HG03565 (cell line): ENCODE measurements at regions not wholly inside any gene's neighbourhood (a gene's known extent, or its start where the extent isn't known, plus 50 kb on each side); places are given as distances from the start of the nearest gene placed in this dataset.

Source experiments
- ATAC-seq: cut with Tn5 transposase; IDR thresholded peaks from one replicate; pipeline ENCODE4 v1.9.1; 2021; ENCODE audit warnings: mild to moderate bottlenecking, moderate library complexity; ENCODE audit not compliant: unreplicated experiment

GRCh38 chr13:82878536-82878935 is 1003.7 kb downstream of the SLITRK1 start:
- no peak for ATAC-seq

GRCh38 chr13:82867284-82867683 is 1015.0 kb downstream of the SLITRK1 start:
- ATAC-seq, result no peak

- ATAC-seq, result no peak
Measured at GRCh38 chr13:82850644-82851043, 1031.6 kb downstream of the SLITRK1 start.

GRCh38 chr13:82848766-82849165 is 1033.5 kb downstream of the SLITRK1 start:
- ATAC-seq, result no peak

- ATAC-seq, result no peak
Measured at GRCh38 chr13:82847595-82847994, 1034.7 kb downstream of the SLITRK1 start.

- no peak for ATAC-seq
Measured at GRCh38 chr13:82833923-82834322, 1048.4 kb downstream of the SLITRK1 start.

GRCh38 chr13:82829040-82829439 is 1053.2 kb downstream of the SLITRK1 start:
- ATAC-seq, result no peak

- no peak for ATAC-seq
Measured at GRCh38 chr13:82827724-82828123, 1054.5 kb downstream of the SLITRK1 start.

GRCh38 chr13:82822935-82823334 is 1059.3 kb downstream of the SLITRK1 start:
- no peak for ATAC-seq

GRCh38 chr13:82817133-82817532 is 1065.1 kb downstream of the SLITRK1 start:
- no peak for ATAC-seq

- no peak for ATAC-seq
Measured at GRCh38 chr13:82815791-82816190, 1066.5 kb downstream of the SLITRK1 start.

GRCh38 chr13:82803341-82803740 is 1078.9 kb downstream of the SLITRK1 start:
- no peak for ATAC-seq

GRCh38 chr13:82802528-82802927 is 1079.7 kb downstream of the SLITRK1 start:
- ATAC-seq, result no peak

GRCh38 chr13:82800391-82800790 is 1081.9 kb downstream of the SLITRK1 start:
- ATAC-seq, result no peak

- ATAC-seq, result no peak
Measured at GRCh38 chr13:82797876-82798275, 1084.4 kb downstream of the SLITRK1 start.

- ATAC-seq, result no peak
Measured at GRCh38 chr13:82791035-82791434, 1091.2 kb downstream of the SLITRK1 start.

- no peak for ATAC-seq
Measured at GRCh38 chr13:82772816-82773215, 1109.5 kb downstream of the SLITRK1 start.

- ATAC-seq, result no peak
Measured at GRCh38 chr13:82766732-82767321, 1115.4 kb downstream of the SLITRK1 start.

GRCh38 chr13:82758044-82758443 is 1124.2 kb downstream of the SLITRK1 start:
- ATAC-seq, result no peak

GRCh38 chr13:82751206-82751605 is 1131.1 kb downstream of the SLITRK1 start:
- no peak for ATAC-seq

- no peak for ATAC-seq
Measured at GRCh38 chr13:82749551-82749950, 1132.7 kb downstream of the SLITRK1 start.

GRCh38 chr13:82747958-82748357 is 1134.3 kb downstream of the SLITRK1 start:
- no peak for ATAC-seq

GRCh38 chr13:82747291-82747690 is 1135.0 kb downstream of the SLITRK1 start:
- ATAC-seq, result no peak
